ENCODE measurements at regions not wholly inside any gene's neighbourhood (a gene's known extent, or its start where the extent isn't known, plus 50 kb on each side); places are given as distances from the start of the nearest gene placed in this dataset.
"Not testable (repeated sequence)": the region's sequence is repeated elsewhere in the genome, so short reads cannot be mapped to it uniquely, and the experiment has no call there.

DNA sequence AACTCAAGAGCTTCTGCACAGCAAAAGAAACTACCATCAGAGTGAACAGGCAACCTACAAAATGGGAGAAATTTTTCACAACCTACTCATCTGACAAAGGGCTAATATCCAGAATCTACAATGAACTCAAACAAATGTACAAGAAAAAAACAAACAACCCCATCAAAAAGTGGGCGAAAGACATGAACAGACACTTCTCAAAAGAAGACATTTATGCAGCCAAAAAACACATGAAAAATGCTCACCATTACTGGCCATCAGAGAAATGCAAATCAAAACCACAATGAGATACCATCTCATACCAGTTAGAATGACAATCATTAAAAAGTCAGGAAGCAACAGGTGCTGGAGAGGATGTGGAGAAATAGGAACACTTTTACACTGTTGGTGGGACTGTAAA, 83.6 kb downstream of the MTX3 start:
- TF ChIP-seq, protein P1, sequence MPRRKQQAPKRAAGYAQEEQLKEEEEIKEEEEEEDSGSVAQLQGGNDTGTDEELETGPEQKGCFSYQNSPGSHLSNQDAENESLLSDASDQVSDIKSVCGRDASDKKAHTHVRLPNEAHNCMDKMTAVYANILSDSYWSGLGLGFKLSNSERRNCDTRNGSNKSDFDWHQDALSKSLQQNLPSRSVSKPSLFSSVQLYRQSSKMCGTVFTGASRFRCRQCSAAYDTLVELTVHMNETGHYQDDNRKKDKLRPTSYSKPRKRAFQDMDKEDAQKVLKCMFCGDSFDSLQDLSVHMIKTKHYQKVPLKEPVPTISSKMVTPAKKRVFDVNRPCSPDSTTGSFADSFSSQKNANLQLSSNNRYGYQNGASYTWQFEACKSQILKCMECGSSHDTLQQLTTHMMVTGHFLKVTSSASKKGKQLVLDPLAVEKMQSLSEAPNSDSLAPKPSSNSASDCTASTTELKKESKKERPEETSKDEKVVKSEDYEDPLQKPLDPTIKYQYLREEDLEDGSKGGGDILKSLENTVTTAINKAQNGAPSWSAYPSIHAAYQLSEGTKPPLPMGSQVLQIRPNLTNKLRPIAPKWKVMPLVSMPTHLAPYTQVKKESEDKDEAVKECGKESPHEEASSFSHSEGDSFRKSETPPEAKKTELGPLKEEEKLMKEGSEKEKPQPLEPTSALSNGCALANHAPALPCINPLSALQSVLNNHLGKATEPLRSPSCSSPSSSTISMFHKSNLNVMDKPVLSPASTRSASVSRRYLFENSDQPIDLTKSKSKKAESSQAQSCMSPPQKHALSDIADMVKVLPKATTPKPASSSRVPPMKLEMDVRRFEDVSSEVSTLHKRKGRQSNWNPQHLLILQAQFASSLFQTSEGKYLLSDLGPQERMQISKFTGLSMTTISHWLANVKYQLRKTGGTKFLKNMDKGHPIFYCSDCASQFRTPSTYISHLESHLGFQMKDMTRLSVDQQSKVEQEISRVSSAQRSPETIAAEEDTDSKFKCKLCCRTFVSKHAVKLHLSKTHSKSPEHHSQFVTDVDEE (CRISPR knock-in tag; IDR thresholded peaks at IDR 0.05): not testable (repeated sequence)
- not testable (repeated sequence) for TF ChIP-seq ARNTL (CRISPR knock-in tag; IDR thresholded peaks at IDR 0.05; ENCODE audit: borderline replicate concordance, low read depth); ZNF70 (CRISPR knock-in tag; IDR thresholded peaks at IDR 0.05); TOX (CRISPR knock-in tag; IDR thresholded peaks at IDR 0.05; ENCODE audit: borderline replicate concordance); ZFP3 (CRISPR knock-in tag; IDR thresholded peaks at IDR 0.05); ZFP30 (CRISPR knock-in tag; IDR thresholded peaks at IDR 0.05)
- TF ChIP-seq, protein P2, sequence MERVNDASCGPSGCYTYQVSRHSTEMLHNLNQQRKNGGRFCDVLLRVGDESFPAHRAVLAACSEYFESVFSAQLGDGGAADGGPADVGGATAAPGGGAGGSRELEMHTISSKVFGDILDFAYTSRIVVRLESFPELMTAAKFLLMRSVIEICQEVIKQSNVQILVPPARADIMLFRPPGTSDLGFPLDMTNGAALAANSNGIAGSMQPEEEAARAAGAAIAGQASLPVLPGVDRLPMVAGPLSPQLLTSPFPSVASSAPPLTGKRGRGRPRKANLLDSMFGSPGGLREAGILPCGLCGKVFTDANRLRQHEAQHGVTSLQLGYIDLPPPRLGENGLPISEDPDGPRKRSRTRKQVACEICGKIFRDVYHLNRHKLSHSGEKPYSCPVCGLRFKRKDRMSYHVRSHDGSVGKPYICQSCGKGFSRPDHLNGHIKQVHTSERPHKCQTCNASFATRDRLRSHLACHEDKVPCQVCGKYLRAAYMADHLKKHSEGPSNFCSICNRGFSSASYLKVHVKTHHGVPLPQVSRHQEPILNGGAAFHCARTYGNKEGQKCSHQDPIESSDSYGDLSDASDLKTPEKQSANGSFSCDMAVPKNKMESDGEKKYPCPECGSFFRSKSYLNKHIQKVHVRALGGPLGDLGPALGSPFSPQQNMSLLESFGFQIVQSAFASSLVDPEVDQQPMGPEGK (CRISPR knock-in tag; IDR thresholded peaks at IDR 0.05; ENCODE audit: borderline replicate concordance): not testable (repeated sequence)
